WTC11 (cell line): ENCODE measurements at regions not wholly inside any gene's neighbourhood (a gene's known extent, or its start where the extent isn't known, plus 50 kb on each side); places are given as distances from the start of the nearest gene placed in this dataset.

ENCODE experiments used
- ATAC-seq: fragments of 200-7000 bp; cut with Tn5 transposase; 2 replicates; pipeline ENCODE4 v1.10.0; 2021; ENCODE audit warnings: mild to moderate bottlenecking, moderate library complexity
- CTCF ChIA-PET: fragments of 300-600 bp; sonication (Branson Sonifier 250); formaldehyde crosslinking; loops from one replicate; lab custom pipeline; 2021; ENCODE audit warnings: antibody characterized with exemption; lab: Charles Lee
- POLR2A ChIA-PET: fragments of 350-600 bp; sonication (Branson Sonifier 250); formaldehyde crosslinking; loops from one replicate; lab custom pipeline; 2021; ENCODE audit warnings: antibody characterized with exemption; lab: Charles Lee
- DNase-seq: peaks from one replicate; pipeline ENCODE4 v3.0.0; 2021; ENCODE audit warnings: low spot score
- H3K27ac Mint-ChIP-seq: 2 replicates; pipeline ENCODE4 v1.8.0; 2021; ENCODE audit warnings: mixed read lengths
- H3K27me3 Mint-ChIP-seq: 2 replicates; pipeline ENCODE4 v1.8.0; 2021; ENCODE audit warnings: low read depth, mild to moderate bottlenecking, moderate library complexity, mixed read lengths
- H3K36me3 Mint-ChIP-seq: 2 replicates; pipeline ENCODE4 v1.8.0; 2021; ENCODE audit warnings: mixed read lengths
- H3K4me1 Mint-ChIP-seq: 2 replicates; pipeline ENCODE4 v1.8.0; 2022; ENCODE audit warnings: mixed read lengths
- H3K4me3 Mint-ChIP-seq: 2 replicates; pipeline ENCODE4 v1.8.0; 2021; ENCODE audit warnings: mild to moderate bottlenecking, moderate library complexity, mixed read lengths
- H3K9me3 Mint-ChIP-seq: 2 replicates; pipeline ENCODE4 v1.8.0; 2021; ENCODE audit warnings: mixed read lengths
- ELF4 ChIP-seq: sonication (generic); formaldehyde crosslinking; IDR thresholded peaks from 2 replicates; pipeline ENCODE4 v1.8.1; 2022; ENCODE audit warnings: low read depth, mild to moderate bottlenecking, moderate library complexity, missing genetic modification reagents
- FOXJ3 ChIP-seq: sonication (generic); formaldehyde crosslinking; IDR thresholded peaks from 2 replicates; pipeline ENCODE4 v1.9.0; 2021; ENCODE audit warnings: missing genetic modification reagents, mild to moderate bottlenecking, borderline replicate concordance
- FOXP1 ChIP-seq: sonication (generic); formaldehyde crosslinking; IDR thresholded peaks from 2 replicates; pipeline ENCODE4 v1.8.0; 2022; ENCODE audit warnings: missing genetic modification reagents, mild to moderate bottlenecking, moderate library complexity, borderline replicate concordance
- JAZF1 ChIP-seq: fragments of 250-450 bp; sonication (Bioruptor Pico); IDR thresholded peaks from 2 replicates; pipeline ENCODE4 v1.9.0; 2021; ENCODE audit warnings: moderate library complexity, mild to moderate bottlenecking, inconsistent platforms
- MXD4 ChIP-seq: fragments of 250-450 bp; sonication (Bioruptor Pico); IDR thresholded peaks from 2 replicates; pipeline ENCODE4 v1.8.0; 2021; ENCODE audit warnings: mild to moderate bottlenecking, moderate library complexity, borderline replicate concordance
- NFE2L1 ChIP-seq: sonication (generic); formaldehyde crosslinking; IDR thresholded peaks from 2 replicates; pipeline ENCODE4 v1.8.1; 2023; ENCODE audit warnings: missing genetic modification reagents
- TEAD1 ChIP-seq: sonication (generic); formaldehyde crosslinking; IDR thresholded peaks from 2 replicates; pipeline ENCODE4 v1.8.0; 2022; ENCODE audit warnings: mild to moderate bottlenecking, missing genetic modification reagents
- ZNF219 ChIP-seq: sonication (generic); formaldehyde crosslinking; IDR thresholded peaks from 2 replicates; pipeline ENCODE4 v1.8.0; 2023; ENCODE audit warnings: missing genetic modification reagents, mild to moderate bottlenecking, borderline replicate concordance
- ZNF416 ChIP-seq: fragments of 250-450 bp; sonication (Bioruptor Pico); IDR thresholded peaks from 2 replicates; pipeline ENCODE4 v1.9.0; 2021; ENCODE audit warnings: mild to moderate bottlenecking, inconsistent platforms
- TF ChIP-seq, protein P1 (sequence below): fragments of 250-450 bp; sonication (Bioruptor Pico); conservative IDR thresholded peaks from 2 replicates; pipeline ENCODE4 v1.9.0; 2021; ENCODE audit warnings: mild to moderate bottlenecking
- TF ChIP-seq, protein P2 (sequence below): fragments of 250-450 bp; sonication (Bioruptor Pico); IDR thresholded peaks from 2 replicates; pipeline ENCODE4 v1.9.0; 2021; ENCODE audit warnings: mild to moderate bottlenecking, borderline replicate concordance
- TF ChIP-seq, protein P3 (sequence below): sonication (generic); formaldehyde crosslinking; IDR thresholded peaks from 2 replicates; pipeline ENCODE4 v1.8.0; 2023; ENCODE audit warnings: mild to moderate bottlenecking, missing genetic modification reagents
- TF ChIP-seq, protein P4 (sequence below): fragments of 250-450 bp; sonication (Bioruptor Pico); IDR thresholded peaks from 2 replicates; pipeline ENCODE4 v1.9.0; 2021; ENCODE audit warnings: mild to moderate bottlenecking
- TF ChIP-seq, protein P5 (sequence below): sonication (generic); formaldehyde crosslinking; IDR thresholded peaks from 2 replicates; pipeline ENCODE4 v1.8.1; 2022; ENCODE audit warnings: mild to moderate bottlenecking, moderate library complexity, missing genetic modification reagents

DNA sequence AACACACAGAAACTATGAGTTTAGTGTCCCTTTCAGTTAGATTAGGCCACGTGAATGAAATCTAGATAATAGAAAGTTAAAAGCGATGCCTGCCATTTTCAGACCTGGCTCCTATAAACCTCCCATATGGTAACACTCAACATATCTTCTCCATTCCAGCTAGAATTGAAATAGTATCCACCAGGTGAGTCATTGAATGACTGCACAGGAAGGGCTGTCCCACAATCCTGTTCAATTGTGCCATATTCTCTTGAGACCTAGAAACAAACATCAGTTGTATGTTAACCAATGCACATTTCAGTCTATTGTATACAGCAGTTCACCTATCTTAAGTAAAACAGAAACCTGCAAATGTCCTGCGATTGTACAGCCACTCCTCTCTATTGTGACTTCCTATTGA is 659.3 kb upstream of the SLIT2 start (continued):
- TF ChIP-seq ZNF416 (CRISPR knock-in tag) (no peak), FOXJ3 (CRISPR knock-in tag) (no peak), ZNF219 (CRISPR knock-in tag) (no peak), NFE2L1 (CRISPR knock-in tag) (no peak)

DNA sequence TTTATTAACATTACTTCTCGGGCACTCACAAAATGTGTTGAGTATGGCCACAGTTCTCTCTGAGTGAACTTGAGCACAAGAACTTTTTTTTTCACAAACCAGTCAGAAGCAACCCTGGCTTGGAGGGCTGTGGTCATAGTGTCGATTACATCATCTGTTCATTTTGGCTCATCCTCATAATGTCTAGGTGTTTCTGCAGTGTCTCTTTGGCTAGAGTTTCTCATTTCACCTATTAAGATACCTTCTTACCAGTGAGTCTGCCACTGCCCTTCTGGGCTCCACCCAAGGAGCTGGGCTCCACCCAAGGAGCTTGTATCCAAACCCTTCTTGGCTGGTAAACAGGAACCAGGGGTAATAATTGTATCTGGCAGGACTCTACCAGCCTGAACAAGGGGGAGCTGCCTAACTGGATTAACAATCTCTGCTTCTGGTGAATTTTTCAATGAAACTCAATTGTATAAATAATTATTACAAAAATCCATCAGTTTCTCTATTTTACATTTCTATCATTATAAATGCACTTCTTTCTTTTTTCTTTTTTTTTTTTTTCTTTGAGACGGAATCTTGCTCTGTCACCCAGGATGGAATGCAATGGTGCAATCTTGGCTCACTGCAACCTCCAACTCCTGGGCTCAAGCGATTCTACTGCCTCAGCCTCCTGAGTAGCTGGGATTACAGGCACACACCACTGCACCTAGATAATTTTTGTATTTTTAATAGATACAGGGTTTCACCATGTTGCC is 667.7 kb upstream of the SLIT2 start:
- no peak overlapping the region for H3K27ac Mint-ChIP-seq
- ATAC-seq (no peak), DNase-seq (no peak)
- no peaks in the 10 kb centered on the region for H3K27me3 Mint-ChIP-seq
- CTCF ChIA-PET = no interaction called here
- POLR2A ChIA-PET = no interaction called here
- H3K9me3 Mint-ChIP-seq = no peaks in the 10 kb centered on the region
- H3K36me3 Mint-ChIP-seq = no peaks in the 10 kb centered on the region
- TF ChIP-seq, protein P1, sequence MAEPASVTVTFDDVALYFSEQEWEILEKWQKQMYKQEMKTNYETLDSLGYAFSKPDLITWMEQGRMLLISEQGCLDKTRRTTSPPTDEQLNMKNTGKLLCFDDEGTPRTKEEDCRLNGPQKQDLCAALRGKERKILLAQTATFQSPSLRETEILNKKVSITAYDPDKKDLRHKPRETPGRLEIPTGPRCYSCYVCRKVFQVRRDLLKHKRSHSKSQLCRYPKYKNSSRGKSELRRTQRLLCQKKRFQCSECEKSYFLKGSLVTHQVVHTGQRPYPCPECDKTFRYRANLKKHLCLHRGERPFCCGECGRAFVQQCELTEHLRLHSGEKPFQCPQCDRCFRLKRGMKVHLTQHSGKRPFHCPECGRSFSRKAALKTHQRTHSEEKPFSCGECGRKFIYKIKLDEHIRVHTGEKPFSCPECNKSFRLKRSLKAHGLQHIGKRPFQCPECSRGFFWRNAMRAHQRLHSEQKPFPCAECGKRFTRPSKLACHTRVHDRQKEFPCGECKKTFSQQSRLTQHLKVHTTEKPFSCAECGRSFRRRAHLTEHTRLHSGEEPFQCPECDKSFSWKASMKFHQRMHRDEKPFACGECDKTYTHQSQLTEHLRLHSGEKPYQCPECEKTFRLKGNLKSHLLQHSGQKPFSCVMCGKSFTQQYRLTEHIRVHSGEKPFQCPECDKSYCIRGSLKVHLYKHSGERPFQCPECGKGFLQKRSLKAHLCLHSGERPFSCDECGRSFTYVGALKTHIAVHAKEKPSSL = no peak
- TF ChIP-seq, protein P2, sequence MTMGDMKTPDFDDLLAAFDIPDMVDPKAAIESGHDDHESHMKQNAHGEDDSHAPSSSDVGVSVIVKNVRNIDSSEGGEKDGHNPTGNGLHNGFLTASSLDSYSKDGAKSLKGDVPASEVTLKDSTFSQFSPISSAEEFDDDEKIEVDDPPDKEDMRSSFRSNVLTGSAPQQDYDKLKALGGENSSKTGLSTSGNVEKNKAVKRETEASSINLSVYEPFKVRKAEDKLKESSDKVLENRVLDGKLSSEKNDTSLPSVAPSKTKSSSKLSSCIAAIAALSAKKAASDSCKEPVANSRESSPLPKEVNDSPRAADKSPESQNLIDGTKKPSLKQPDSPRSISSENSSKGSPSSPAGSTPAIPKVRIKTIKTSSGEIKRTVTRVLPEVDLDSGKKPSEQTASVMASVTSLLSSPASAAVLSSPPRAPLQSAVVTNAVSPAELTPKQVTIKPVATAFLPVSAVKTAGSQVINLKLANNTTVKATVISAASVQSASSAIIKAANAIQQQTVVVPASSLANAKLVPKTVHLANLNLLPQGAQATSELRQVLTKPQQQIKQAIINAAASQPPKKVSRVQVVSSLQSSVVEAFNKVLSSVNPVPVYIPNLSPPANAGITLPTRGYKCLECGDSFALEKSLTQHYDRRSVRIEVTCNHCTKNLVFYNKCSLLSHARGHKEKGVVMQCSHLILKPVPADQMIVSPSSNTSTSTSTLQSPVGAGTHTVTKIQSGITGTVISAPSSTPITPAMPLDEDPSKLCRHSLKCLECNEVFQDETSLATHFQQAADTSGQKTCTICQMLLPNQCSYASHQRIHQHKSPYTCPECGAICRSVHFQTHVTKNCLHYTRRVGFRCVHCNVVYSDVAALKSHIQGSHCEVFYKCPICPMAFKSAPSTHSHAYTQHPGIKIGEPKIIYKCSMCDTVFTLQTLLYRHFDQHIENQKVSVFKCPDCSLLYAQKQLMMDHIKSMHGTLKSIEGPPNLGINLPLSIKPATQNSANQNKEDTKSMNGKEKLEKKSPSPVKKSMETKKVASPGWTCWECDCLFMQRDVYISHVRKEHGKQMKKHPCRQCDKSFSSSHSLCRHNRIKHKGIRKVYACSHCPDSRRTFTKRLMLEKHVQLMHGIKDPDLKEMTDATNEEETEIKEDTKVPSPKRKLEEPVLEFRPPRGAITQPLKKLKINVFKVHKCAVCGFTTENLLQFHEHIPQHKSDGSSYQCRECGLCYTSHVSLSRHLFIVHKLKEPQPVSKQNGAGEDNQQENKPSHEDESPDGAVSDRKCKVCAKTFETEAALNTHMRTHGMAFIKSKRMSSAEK (CRISPR knock-in tag) = no peak
- TF ChIP-seq, protein P3, sequence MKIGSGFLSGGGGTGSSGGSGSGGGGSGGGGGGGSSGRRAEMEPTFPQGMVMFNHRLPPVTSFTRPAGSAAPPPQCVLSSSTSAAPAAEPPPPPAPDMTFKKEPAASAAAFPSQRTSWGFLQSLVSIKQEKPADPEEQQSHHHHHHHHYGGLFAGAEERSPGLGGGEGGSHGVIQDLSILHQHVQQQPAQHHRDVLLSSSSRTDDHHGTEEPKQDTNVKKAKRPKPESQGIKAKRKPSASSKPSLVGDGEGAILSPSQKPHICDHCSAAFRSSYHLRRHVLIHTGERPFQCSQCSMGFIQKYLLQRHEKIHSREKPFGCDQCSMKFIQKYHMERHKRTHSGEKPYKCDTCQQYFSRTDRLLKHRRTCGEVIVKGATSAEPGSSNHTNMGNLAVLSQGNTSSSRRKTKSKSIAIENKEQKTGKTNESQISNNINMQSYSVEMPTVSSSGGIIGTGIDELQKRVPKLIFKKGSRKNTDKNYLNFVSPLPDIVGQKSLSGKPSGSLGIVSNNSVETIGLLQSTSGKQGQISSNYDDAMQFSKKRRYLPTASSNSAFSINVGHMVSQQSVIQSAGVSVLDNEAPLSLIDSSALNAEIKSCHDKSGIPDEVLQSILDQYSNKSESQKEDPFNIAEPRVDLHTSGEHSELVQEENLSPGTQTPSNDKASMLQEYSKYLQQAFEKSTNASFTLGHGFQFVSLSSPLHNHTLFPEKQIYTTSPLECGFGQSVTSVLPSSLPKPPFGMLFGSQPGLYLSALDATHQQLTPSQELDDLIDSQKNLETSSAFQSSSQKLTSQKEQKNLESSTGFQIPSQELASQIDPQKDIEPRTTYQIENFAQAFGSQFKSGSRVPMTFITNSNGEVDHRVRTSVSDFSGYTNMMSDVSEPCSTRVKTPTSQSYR (CRISPR knock-in tag) = no peak
- no peaks in the 10 kb centered on the region for H3K4me1 Mint-ChIP-seq
- H3K4me3 Mint-ChIP-seq = no peak overlapping the region

DNA sequence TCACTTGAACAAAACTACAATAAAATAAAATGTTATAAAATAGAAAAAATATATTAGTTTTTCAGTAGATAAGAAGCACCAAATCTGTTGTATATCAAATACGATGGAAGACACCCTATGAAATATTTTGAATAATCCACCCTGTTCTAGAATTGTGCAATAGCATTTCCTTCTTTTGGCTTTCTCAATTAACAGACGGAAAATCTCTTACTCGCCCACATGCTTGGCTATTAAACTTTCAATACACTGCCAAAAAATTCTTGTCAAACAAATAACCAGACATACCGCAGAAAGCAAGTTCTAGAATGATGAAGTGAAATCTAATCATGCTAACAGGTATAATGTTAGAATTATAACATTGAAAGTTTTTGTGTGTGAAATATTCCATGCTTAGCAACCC is 671.6 kb upstream of the SLIT2 start:
- Mint-ChIP-seq H3K4me3 (no peak overlapping the region), H3K9me3 (no peaks in the 10 kb centered on the region), H3K36me3 (no peaks in the 10 kb centered on the region), H3K4me1 (peaks cover 5% of the 10 kb centered on the region; the same call in 1 of the 2 replicates), H3K27me3 (no peaks in the 10 kb centered on the region; the same call in 1 of the 2 replicates), H3K27ac (no peak overlapping the region)
- CTCF ChIA-PET = no interaction called here
- ATAC-seq (no peak), DNase-seq (no peak)
- TF ChIP-seq TEAD1 (CRISPR knock-in tag) (no peak), JAZF1 (CRISPR knock-in tag) (no peak), MXD4 (CRISPR knock-in tag) (no peak), FOXP1 (no peak), ELF4 (CRISPR knock-in tag) (no peak), FOXJ3 (CRISPR knock-in tag) (no peak)
- TF ChIP-seq, protein P4, sequence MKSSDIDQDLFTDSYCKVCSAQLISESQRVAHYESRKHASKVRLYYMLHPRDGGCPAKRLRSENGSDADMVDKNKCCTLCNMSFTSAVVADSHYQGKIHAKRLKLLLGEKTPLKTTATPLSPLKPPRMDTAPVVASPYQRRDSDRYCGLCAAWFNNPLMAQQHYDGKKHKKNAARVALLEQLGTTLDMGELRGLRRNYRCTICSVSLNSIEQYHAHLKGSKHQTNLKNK (CRISPR knock-in tag) = no peak
- TF ChIP-seq, protein P5, sequence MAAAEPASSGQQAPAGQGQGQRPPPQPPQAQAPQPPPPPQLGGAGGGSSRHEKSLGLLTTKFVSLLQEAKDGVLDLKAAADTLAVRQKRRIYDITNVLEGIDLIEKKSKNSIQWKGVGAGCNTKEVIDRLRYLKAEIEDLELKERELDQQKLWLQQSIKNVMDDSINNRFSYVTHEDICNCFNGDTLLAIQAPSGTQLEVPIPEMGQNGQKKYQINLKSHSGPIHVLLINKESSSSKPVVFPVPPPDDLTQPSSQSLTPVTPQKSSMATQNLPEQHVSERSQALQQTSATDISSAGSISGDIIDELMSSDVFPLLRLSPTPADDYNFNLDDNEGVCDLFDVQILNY (CRISPR knock-in tag) = no peak
- POLR2A ChIA-PET = no interaction called here
